ENCODE measurements at regions not wholly inside any gene's neighbourhood (a gene's known extent, or its start where the extent isn't known, plus 50 kb on each side); places are given as distances from the start of the nearest gene placed in this dataset.

DNA sequence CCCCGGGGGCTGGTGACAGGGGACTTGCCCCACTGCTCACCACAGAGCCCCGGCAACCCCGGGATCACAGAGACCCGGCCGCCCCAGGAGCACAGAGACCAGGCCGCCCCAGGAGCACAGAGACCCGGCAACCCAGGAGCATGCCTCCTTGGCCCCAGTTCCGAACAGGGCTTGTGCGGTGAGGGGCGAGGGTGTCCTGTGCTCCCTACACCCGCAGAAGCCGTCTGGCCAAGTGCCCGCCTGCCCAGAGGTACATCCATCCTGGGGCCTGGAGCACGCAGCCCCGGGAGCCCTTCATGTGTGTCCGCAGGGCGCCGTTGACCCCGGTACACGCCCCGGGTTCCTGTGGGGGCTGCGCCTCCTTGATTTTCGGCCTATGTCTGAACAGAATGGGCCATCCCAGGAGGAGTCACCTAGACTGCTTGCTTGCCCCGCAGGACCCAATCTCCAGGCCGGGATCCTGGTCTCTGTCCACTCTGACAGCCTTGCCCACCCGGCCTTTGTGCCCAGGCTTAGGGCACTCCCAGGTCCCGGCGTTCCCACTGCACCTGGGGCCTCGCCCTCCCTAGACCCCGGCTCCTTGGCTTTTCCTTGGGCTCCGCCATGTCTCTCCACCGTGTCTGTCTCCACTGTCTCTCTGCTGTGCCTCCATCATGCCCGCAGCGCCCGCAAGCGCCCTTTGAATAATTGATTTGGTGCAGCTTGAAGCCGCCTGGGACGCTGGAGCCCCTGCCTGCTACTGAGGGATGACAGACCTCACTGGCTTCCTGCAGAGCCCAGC, 219.8 kb downstream of the ERMARD start:
- no peak for DNase-seq (ENCODE audit: extremely low read depth in 1 of 2, low read depth in 1 of 2)

DNA sequence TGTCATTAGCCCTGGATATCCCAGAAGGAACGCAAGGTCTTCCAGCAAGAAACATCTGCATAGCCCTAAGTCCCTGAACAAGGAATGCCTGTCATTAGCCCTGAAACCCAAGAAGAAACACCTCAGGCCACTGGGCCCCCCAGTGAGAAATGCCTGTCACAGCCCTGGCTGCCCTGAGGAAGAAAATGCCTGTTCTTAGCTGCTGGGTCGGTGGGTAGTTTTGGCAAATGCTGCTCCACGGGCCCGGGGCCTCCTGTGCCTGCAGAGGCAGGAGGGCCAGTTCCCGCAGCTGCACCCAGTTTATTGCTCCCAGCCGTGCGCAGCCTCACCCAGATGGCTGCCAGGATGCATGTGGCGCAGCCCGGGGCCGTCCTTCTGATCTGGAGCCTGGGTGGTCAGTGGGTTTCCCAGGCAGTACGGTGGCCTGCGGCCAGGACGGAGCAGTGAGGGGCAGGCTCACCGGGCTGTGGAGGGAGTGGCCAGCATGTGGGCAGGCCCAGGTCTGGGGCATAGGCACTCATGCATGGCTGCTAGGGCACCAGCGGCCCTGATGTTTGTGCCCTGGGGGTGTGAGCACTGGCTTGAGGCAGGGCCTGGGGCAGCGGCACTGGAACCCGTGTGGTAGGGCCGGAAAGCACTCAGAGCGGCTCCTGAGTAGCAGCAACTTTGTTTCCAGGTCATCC, 219.0 kb downstream of the ERMARD start:
- no peak for DNase-seq (ENCODE audit: extremely low read depth in 1 of 2, low read depth in 1 of 2)

GRCh38 chr6:169969372-169970099, 218.1 kb downstream of the ERMARD start:
- DNase-seq (ENCODE audit: extremely low read depth in 1 of 2, low read depth in 1 of 2) = no peak

- no peak for DNase-seq (ENCODE audit: extremely low read depth in 1 of 2, low read depth in 1 of 2)
Observed at GRCh38 chr6:169968541-169969270, 217.3 kb downstream of the ERMARD start.

DNA sequence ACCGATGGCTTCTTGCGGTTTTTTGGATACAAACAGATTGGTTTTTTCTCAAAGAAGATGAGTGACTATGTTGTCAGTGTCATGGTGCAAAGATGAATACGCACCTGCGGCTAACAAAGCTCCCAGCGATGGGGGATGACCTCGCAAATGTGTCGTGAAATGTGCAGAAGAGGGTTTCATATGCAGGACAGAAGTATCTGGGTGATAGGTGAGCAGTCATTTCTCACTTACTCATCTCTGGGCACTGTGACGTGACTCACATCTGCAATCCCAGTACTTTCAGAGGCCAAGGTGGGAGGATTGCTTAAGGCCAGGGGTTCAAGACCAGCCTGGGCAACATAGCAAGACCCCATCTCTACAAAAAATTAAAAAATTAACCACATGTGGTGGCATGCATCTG, 216.3 kb downstream of the ERMARD start:
- DNase-seq (ENCODE audit: extremely low read depth in 1 of 2, low read depth in 1 of 2) = no peak

- DNase-seq (ENCODE audit: extremely low read depth in 1 of 2, low read depth in 1 of 2) = no peak
Observed at GRCh38 chr6:169966312-169967181, 215.1 kb downstream of the ERMARD start.

DNA sequence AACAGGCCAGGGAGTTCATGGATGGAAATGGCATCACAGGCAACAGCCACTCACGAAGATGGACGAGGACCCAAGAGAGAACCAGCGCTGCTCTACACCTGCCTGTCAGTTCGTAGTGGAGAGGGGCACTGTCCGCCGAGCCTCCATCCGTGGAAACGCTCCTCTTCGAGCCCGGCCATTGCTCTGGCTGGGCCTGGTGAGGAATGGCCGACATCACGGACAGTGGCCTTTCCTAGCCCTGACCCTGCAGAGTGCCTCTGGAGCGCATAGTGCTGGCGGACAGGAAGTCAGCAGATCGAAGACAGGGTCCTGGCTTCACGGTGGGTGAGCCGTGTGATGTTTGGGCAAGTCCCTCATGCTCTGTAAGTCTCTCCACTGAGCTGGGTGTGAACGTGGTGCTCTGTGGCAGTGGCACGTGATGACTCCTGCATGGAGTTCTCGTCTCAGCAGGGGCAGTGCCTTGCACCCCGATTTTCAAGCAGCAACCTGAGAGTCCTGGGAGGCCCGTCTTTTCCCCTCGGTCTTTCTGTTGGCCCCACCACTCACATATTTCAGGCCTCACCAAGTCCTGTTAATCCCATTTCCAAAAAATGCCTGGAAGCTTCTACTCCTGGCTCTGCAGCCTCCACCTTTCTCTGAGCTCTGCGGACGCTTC, 214.4 kb downstream of the ERMARD start:
- DNase-seq (ENCODE audit: extremely low read depth in 1 of 2, low read depth in 1 of 2) = no peak

- no peak for DNase-seq (ENCODE audit: extremely low read depth in 1 of 2, low read depth in 1 of 2)
Observed at GRCh38 chr6:169965239-169965638, 213.8 kb downstream of the ERMARD start.

GRCh38 chr6:169964486-169965180, 213.2 kb downstream of the ERMARD start:
- DNase-seq (ENCODE audit: extremely low read depth in 1 of 2, low read depth in 1 of 2) = no peak

GRCh38 chr6:169963581-169964297, 212.3 kb downstream of the ERMARD start:
- DNase-seq (ENCODE audit: extremely low read depth in 1 of 2, low read depth in 1 of 2) = no peak

DNA sequence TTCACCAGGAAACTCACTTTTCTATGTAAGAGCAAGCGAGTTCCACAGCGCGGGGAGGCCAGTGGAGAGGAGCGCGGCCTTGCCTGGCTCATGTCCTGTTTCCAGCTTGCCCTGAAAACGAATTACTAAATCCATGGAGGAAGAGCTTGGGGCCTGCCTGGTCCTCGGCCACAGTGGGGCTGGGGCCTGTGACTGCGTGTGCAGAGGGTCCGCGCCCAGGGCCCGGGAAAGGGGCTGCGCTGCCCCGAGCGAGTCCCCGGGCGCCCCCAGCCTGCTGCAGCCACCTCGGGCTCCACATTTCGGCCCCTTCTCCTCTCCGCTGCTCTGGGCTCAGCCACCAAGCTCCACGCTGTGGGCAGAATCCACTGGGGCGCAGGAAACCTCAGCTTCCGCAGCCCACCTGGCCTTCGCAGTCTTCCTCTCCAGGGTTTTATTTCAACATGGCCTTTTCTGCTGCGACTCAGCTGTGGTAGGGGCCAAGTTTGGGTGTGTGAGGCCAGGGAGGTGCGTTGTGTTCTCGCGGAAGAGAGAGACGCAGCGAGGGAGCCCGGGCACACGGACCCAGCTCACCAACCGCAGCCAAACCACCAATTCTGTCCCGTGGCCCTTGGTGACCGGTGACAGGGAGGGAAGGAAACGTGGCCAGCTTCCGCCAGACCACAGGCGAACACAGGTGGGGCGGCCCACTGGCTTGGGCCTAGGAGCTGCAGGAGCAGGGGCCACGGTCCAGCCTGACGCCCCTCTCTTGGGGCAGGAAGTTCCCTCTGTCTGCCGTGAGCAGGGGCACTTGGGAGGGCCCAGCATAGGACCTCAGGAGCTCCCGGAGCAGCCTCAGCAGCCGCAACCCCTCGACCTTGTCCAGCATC, 211.4 kb downstream of the ERMARD start:
- no peak for DNase-seq (ENCODE audit: extremely low read depth in 1 of 2, low read depth in 1 of 2)

DNA sequence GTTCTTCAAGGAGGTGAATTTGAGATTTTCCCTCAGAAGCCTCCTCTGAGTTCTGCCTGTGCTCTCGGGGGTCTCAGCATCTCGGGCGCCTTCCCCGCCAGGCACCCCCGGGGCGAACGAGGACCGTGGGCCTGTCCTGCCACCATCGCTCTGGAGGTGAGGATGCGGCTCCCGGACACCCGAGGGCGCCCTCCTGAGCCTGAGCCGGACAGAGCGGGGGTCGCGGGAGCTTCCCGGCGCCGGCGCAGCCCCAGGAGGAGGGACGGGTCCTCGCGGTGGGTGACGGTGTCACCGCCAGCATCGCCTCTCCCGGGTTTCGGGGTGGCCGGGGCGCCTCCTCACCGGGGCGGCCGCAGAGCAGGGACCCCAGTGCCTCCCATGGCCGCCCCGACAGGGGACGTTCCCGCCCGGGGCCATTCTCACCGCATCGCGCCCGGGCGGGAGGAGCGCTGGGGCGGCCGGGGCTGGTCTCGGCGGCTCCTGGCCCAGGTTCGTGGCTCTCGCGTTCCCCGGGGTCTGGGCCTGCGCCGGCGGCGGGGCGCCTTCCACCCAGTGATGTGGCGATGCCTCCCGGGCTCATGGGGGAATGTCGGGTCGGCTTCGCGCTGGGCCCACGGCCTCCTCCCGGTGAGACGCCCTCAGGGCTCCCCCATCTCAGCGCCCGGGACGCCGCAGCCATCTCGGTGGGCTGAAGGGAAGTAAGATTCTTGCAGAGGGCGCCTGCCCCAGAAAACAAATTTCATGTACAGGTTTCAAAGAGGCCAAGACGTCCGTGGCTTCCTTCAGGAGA, 210.5 kb downstream of the ERMARD start:
- peak in 1 of 2 donors; percentile 5 for DNase-seq (ENCODE audit: extremely low read depth in 1 of 2, low read depth in 1 of 2)

DNA sequence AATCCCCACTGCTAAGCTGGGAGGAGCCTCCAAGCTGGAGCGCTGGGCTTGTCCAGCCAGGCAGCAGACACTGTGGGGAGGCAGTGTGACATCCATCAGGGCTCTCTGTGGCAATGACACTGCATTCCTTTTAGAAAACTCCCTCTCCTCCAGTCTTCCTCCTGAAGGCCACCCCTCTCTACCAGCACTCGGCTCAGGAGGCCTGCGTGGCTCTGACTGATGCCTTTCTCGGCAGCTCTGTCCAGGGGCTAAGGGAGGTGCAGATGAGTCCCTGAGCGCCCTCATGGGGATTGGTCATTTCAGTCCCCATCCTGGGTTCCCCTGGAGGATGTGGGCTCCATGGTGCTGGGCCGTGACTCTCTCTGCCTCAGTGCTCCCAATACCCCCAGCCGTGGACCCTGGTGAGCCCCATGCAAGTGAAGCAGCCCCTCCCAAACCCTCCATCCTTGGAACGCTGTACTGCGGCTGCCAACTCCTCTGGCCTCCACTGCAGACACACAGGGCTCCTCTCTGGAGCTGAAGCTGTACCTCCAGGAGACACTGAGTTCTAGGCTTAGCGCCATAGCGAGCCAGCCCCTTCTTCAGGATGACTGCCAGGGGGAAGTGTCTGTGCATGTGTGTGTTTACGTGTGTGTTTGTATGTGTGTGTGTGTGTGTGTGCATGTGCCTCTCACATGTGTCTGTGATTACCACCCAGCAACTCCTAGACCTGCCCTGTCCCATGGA, 209.6 kb downstream of the ERMARD start:
- no peak for DNase-seq (ENCODE audit: extremely low read depth in 1 of 2, low read depth in 1 of 2)

GRCh38 chr6:169960521-169960885, 209.1 kb downstream of the ERMARD start:
- DNase-seq (ENCODE audit: extremely low read depth in 1 of 2, low read depth in 1 of 2) = no peak

- no peak for DNase-seq (ENCODE audit: extremely low read depth in 1 of 2, low read depth in 1 of 2)
Observed at GRCh38 chr6:169960003-169960344, 208.6 kb downstream of the ERMARD start.

All from activated CD8-positive, alpha-beta memory T cell treated with anti-CD3 and anti-CD28 coated beads for 1 hour (primary cell).